ENCODE measurements at regions not wholly inside any gene's neighbourhood (a gene's known extent, or its start where the extent isn't known, plus 50 kb on each side); places are given as distances from the start of the nearest gene placed in this dataset.

- no peak for TF ChIP-seq ZFP3 (CRISPR knock-in tag; IDR thresholded peaks at IDR 0.05)
- TF ChIP-seq ARNTL (CRISPR knock-in tag; IDR thresholded peaks at IDR 0.05; ENCODE audit: borderline replicate concordance, low read depth) = no peak
- no peak for TF ChIP-seq ZNF70 (CRISPR knock-in tag; IDR thresholded peaks at IDR 0.05)
- TF ChIP-seq RARB (CRISPR knock-in tag; IDR thresholded peaks at IDR 0.05) = no peak
- no peak for TF ChIP-seq SNAI2 (CRISPR knock-in tag; IDR thresholded peaks at IDR 0.05)
- TF ChIP-seq ZNF565 (CRISPR knock-in tag; conservative IDR thresholded peaks at IDR 0.05; ENCODE audit: low read depth) = no peak
- TF ChIP-seq TSHZ2 (CRISPR knock-in tag; IDR thresholded peaks at IDR 0.05) = no peak
- TF ChIP-seq, protein P1, sequence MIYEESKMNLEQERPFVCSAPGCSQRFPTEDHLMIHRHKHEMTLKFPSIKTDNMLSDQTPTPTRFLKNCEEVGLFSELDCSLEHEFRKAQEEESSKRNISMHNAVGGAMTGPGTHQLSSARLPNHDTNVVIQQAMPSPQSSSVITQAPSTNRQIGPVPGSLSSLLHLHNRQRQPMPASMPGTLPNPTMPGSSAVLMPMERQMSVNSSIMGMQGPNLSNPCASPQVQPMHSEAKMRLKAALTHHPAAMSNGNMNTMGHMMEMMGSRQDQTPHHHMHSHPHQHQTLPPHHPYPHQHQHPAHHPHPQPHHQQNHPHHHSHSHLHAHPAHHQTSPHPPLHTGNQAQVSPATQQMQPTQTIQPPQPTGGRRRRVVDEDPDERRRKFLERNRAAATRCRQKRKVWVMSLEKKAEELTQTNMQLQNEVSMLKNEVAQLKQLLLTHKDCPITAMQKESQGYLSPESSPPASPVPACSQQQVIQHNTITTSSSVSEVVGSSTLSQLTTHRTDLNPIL (CRISPR knock-in tag; IDR thresholded peaks at IDR 0.05; ENCODE audit: low read depth) = no peak
- no peak for TF ChIP-seq TCF4 (CRISPR knock-in tag; IDR thresholded peaks at IDR 0.05; ENCODE audit: borderline replicate concordance)
- TF ChIP-seq CSDC2 (CRISPR knock-in tag; IDR thresholded peaks at IDR 0.05) = no peak
Observed at GRCh38 chr3:75180235-75180944, 483.7 kb upstream of the FRG2C start.

All from SK-N-SH treated with all-trans-retinoic acid at 6 μM for 48 hours (cell line).